ENCODE measurements at regions not wholly inside any gene's neighbourhood (a gene's known extent, or its start where the extent isn't known, plus 50 kb on each side); places are given as distances from the start of the nearest gene placed in this dataset.

GRCh38 chr2:240368781-240369331 is 66.6 kb upstream of the GPC1 start:
- no peak for TF ChIP-seq CTCF (conservative IDR thresholded peaks at IDR 0.05 in 1 of 2, IDR thresholded peaks at IDR 0.05 in 1 of 2; ENCODE audit: low read depth in 1 of 2, low read length in 2 of 2)
- TF ChIP-seq EZH2 (IDR thresholded peaks at IDR 0.05; ENCODE audit: low read length, missing control alignments), result no peak
